CD4-positive, alpha-beta T cell treated with Interleukin-2 at 100 ng/mL for 4 hours (primary cell): ENCODE measurements at regions not wholly inside any gene's neighbourhood (a gene's known extent, or its start where the extent isn't known, plus 50 kb on each side); places are given as distances from the start of the nearest gene placed in this dataset.

ENCODE experiments used
- DNase-seq: peaks from one replicate; pipeline ENCODE4 v3.0.0-alpha.2; 2020; ENCODE audit warnings: low spot score

GRCh38 chr18:59758106-59758505 lies 60.9 kb upstream of the CCBE1 start:
- DNase-seq, result no peak

DNA sequence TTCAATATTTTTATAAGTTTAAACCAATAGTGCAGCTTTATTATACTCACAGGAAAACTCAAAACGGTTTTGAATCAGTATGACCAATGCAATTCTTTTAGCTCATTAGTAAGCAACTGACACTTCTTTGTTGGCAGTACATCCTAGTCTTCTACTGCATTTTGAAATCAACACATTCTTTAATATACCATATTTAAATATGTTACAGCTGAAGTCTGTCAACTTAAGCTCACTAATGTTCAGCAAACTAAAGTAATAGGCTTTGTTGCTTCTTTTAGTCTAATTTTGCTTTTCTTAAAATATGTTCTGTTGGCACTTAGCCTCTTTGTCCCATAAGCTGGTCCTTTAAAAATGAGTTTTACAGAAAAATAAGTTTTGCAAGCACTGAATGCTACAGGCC lies 55.4 kb upstream of the CCBE1 start:
- DNase-seq, result no peak

DNA sequence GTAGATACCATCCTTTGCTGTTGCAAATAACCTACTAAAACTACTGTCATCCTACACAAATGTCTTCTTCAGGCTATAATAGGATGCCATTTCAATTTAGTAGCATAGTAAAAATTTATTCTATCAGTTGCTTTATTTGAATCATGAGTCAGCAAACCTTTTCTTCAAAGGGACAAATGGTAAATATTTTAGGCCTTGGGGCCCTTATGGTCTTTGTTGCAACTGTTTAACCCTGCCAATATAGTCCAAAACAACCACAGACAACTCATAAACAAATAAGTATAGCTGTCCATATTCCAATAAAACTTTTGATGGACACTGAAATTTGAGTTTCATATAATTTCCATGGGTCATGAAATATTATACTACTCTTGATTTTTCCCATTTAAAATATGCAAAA lies 54.0 kb upstream of the CCBE1 start:
- DNase-seq, result no peak

GRCh38 chr18:59748628-59749360 lies 51.6 kb upstream of the CCBE1 start:
- no peak for DNase-seq
